ENCODE measurements at regions not wholly inside any gene's neighbourhood (a gene's known extent, or its start where the extent isn't known, plus 50 kb on each side); places are given as distances from the start of the nearest gene placed in this dataset.

GRCh38 chr13:19069684-19070397 is 111.8 kb downstream of the TUBA3C start:
- ATAC-seq = no peak
- peaks cover 13% of the 10 kb centered on the region; the same call in 1 of the 2 replicates for H3K36me3 ChIP-seq (ENCODE audit: insufficient read depth)
- no peaks in the 10 kb centered on the region for H3F3A ChIP-seq (replicated peaks; ENCODE audit: low read depth)
- H3K79me2 ChIP-seq (replicated peaks; ENCODE audit: insufficient read depth) = no peaks in the 10 kb centered on the region
- no peaks in the 10 kb centered on the region for H4K20me1 ChIP-seq (replicated peaks; ENCODE audit: insufficient read depth)
- H3K27ac Mint-ChIP-seq = no peak overlapping the region
- H3K9me3 Mint-ChIP-seq = peaks cover 31% of the 10 kb centered on the region
- DNase-seq (ENCODE audit: low spot score) = no peak
- peaks cover 2% of the 10 kb centered on the region for H3K27me3 Mint-ChIP-seq (ENCODE audit: insufficient read depth, low read depth, poor library complexity)
- no peaks in the 10 kb centered on the region for H3K4me1 Mint-ChIP-seq
- H3K9me2 ChIP-seq (ENCODE audit: insufficient read depth) = no peaks in the 10 kb centered on the region
- TF ChIP-seq POLR2AphosphoS5 (IDR thresholded peaks at IDR 0.05; ENCODE audit: low read depth) (no peak), ZNF462 (CRISPR knock-in tag; IDR thresholded peaks at IDR 0.05) (no peak), NANOG (IDR thresholded peaks at IDR 0.05; ENCODE audit: borderline replicate concordance) (no peak), ZNF114 (CRISPR knock-in tag; IDR thresholded peaks at IDR 0.05) (no peak), CTCF (conservative IDR thresholded peaks at IDR 0.05; ENCODE audit: low read depth in 2 of 2) (no peak), EZH2phosphoT487 (IDR thresholded peaks at IDR 0.05; ENCODE audit: unreplicated experiment) (no peak), CREB1 (CRISPR knock-in tag; IDR thresholded peaks at IDR 0.05; ENCODE audit: low read depth) (no peak), STAT1 (IDR thresholded peaks at IDR 0.05; ENCODE audit: unreplicated experiment) (no peak)
- TF ChIP-seq, protein P1, sequence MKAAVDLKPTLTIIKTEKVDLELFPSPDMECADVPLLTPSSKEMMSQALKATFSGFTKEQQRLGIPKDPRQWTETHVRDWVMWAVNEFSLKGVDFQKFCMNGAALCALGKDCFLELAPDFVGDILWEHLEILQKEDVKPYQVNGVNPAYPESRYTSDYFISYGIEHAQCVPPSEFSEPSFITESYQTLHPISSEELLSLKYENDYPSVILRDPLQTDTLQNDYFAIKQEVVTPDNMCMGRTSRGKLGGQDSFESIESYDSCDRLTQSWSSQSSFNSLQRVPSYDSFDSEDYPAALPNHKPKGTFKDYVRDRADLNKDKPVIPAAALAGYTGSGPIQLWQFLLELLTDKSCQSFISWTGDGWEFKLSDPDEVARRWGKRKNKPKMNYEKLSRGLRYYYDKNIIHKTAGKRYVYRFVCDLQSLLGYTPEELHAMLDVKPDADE (IDR thresholded peaks at IDR 0.05) = no peak
- TF ChIP-seq, protein P2, sequence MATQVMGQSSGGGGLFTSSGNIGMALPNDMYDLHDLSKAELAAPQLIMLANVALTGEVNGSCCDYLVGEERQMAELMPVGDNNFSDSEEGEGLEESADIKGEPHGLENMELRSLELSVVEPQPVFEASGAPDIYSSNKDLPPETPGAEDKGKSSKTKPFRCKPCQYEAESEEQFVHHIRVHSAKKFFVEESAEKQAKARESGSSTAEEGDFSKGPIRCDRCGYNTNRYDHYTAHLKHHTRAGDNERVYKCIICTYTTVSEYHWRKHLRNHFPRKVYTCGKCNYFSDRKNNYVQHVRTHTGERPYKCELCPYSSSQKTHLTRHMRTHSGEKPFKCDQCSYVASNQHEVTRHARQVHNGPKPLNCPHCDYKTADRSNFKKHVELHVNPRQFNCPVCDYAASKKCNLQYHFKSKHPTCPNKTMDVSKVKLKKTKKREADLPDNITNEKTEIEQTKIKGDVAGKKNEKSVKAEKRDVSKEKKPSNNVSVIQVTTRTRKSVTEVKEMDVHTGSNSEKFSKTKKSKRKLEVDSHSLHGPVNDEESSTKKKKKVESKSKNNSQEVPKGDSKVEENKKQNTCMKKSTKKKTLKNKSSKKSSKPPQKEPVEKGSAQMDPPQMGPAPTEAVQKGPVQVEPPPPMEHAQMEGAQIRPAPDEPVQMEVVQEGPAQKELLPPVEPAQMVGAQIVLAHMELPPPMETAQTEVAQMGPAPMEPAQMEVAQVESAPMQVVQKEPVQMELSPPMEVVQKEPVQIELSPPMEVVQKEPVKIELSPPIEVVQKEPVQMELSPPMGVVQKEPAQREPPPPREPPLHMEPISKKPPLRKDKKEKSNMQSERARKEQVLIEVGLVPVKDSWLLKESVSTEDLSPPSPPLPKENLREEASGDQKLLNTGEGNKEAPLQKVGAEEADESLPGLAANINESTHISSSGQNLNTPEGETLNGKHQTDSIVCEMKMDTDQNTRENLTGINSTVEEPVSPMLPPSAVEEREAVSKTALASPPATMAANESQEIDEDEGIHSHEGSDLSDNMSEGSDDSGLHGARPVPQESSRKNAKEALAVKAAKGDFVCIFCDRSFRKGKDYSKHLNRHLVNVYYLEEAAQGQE (IDR thresholded peaks at IDR 0.05; ENCODE audit: unreplicated experiment) = no peak
- H3K4me1 ChIP-seq (ENCODE audit: insufficient read depth) = no peaks in the 10 kb centered on the region
- no peak overlapping the region for H2AFZ ChIP-seq
- no peak overlapping the region for H3K4me3 Mint-ChIP-seq
- H3K27me3 ChIP-seq (ENCODE audit: insufficient read depth) = no peaks in the 10 kb centered on the region
- H3K36me3 Mint-ChIP-seq (ENCODE audit: low read depth) = peaks cover 24% of the 10 kb centered on the region
- H3K4me2 ChIP-seq = no peak overlapping the region
- H3K4me3 ChIP-seq = no peak overlapping the region
- H3K27ac ChIP-seq (ENCODE audit: low read depth) = no peak overlapping the region

Measured in GM23338 (cell line).